Activated naive CD8-positive, alpha-beta T cell treated with anti-CD3 and anti-CD28 coated beads, Interleukin-2, amount 50 U/mL, for 24 hours (primary cell): ENCODE measurements at regions not wholly inside any gene's neighbourhood (a gene's known extent, or its start where the extent isn't known, plus 50 kb on each side); places are given as distances from the start of the nearest gene placed in this dataset.
A peak's percentile ranks its signal among the peaks of the same experiment; 100 is the strongest.
"Not testable (repeated sequence)": the region's sequence is repeated elsewhere in the genome, so short reads cannot be mapped to it uniquely, and the experiment has no call there.

Experiments
- ATAC-seq: fragments of 150-1000 bp; cut with Tn5 transposase; one replicate; pipeline ENCODE4 v1.10.0; 2021
- DNase-seq: peaks from one replicate; pipeline ENCODE4 v3.0.0; 2021
- H3K27ac Mint-ChIP-seq: one replicate; pipeline ENCODE4 v1.8.0; 2021; ENCODE audit warnings: mild to moderate bottlenecking, mixed read lengths
- H3K27me3 Mint-ChIP-seq: one replicate; pipeline ENCODE4 v1.8.0; 2021; ENCODE audit warnings: mixed read lengths
- H3K36me3 Mint-ChIP-seq: one replicate; pipeline ENCODE4 v1.8.0; 2021; ENCODE audit warnings: low read depth, mixed read lengths
- H3K4me1 Mint-ChIP-seq: one replicate; pipeline ENCODE4 v1.8.0; 2021; ENCODE audit warnings: mixed read lengths
- H3K4me3 Mint-ChIP-seq: one replicate; pipeline ENCODE4 v1.8.0; 2021; ENCODE audit warnings: mild to moderate bottlenecking, moderate library complexity, mixed read lengths
- H3K9me3 Mint-ChIP-seq: one replicate; pipeline ENCODE4 v1.8.0; 2021; ENCODE audit warnings: mixed read lengths

DNA sequence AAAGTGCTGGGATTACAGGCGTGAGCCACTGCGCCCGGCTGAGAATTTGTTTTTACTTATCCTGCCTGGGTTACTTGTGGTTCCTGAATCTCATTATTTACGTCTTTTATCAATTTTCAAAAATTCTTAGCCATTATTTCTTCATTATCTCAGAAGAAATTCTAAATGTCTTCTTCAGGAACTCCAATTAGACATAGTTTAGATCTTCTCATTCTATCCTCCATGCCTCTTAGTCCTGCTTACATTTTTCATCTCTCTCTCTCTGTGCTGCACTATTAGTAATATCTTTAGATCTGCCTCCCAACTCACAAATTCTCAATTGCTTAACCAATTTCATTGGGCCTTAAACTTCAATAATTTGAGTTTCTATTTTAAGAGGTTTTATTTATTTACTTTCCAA lies 124.4 kb upstream of the MRPS22 start:
- DNase-seq: no peak
- Mint-ChIP-seq H3K27me3 (peaks cover 6% of the 10 kb centered on the region), H3K4me1 (no peaks in the 10 kb centered on the region), H3K4me3 (no peak overlapping the region), H3K27ac (no peak overlapping the region), H3K36me3 (no peaks in the 10 kb centered on the region), H3K9me3 (no peaks in the 10 kb centered on the region)
- ATAC-seq: no peak

DNA sequence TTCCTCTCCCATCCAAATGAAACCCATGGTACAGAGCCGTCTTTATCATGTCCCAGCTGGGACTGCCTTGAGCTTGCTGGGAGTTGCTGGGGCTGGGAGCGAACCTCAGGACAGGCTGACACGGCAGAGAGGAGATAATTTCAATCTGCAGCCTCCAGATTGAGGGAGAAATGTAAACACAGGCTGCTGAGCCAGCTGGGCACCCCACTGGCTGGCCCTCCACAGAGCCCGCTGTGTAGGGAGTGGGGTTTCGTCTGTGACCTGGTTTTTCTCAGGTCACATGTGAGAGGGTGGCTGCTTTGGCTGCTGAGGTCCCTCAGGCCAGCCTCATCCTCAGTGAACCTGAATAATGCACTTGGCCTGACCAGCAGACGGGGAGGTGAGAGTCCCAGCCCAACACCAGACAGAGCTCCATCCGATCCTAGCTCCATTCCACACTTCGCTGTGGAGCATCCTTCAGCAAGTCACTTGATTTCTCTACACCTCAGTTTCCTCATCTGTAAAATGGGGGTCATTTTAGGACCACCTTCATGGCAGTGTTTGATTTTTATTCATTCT lies 121.6 kb upstream of the MRPS22 start:
- Mint-ChIP-seq H3K27ac (no peak overlapping the region), H3K36me3 (no peaks in the 10 kb centered on the region), H3K9me3 (no peaks in the 10 kb centered on the region), H3K4me3 (no peak overlapping the region), H3K4me1 (no peaks in the 10 kb centered on the region), H3K27me3 (peaks cover 6% of the 10 kb centered on the region)
- DNase-seq: no peak
- no peak for ATAC-seq

DNA sequence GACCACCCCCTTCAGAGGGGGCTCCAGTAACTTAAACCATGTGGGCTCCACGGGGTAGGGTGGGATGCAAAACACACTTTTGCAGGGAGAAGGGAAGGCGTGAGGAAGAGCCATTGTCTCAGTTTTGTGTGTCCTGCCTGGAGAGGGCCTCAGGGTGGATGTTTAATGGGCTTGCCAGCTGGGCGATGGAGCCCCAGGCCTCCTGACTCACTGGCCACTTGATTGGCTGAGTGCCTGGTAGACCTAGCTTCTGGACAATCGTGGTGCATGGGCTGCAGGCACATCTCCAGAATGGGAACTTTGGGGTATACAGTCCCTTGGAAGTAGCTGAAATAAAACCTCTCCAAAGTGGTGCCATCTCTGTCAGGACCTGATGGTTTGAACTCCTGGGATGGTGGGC lies 118.3 kb upstream of the MRPS22 start:
- no peaks in the 10 kb centered on the region for H3K4me1 Mint-ChIP-seq
- H3K4me3 Mint-ChIP-seq: no peak overlapping the region
- H3K9me3 Mint-ChIP-seq: no peaks in the 10 kb centered on the region
- DNase-seq (no peak), ATAC-seq (no peak)
- no peak overlapping the region for H3K27ac Mint-ChIP-seq
- peaks cover 6% of the 10 kb centered on the region for H3K27me3 Mint-ChIP-seq
- H3K36me3 Mint-ChIP-seq: no peaks in the 10 kb centered on the region

DNA sequence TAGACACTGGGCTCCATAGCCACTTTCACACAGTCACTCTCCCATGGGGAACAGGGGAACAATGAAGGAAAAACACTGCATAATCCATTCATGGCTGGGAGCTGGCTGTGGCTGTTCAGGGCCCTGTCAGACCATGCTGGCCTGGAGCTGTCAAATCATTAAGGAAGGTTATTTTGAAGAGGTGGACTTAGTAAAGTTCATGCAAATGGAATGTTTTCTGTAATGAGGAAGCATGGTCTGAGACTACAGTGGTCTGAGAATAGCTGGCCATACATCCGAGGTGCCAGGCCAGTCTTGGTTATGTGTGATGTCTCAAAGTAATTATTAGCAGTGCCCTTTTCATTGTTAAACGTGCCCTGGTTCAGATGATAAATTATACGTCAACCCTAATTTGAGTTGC lies 117.1 kb upstream of the MRPS22 start:
- ATAC-seq: no peak
- Mint-ChIP-seq H3K9me3 (no peaks in the 10 kb centered on the region), H3K27me3 (peaks cover 2% of the 10 kb centered on the region), H3K4me3 (no peak overlapping the region), H3K36me3 (no peaks in the 10 kb centered on the region), H3K4me1 (no peaks in the 10 kb centered on the region), H3K27ac (no peak overlapping the region)
- no peak for DNase-seq

DNA sequence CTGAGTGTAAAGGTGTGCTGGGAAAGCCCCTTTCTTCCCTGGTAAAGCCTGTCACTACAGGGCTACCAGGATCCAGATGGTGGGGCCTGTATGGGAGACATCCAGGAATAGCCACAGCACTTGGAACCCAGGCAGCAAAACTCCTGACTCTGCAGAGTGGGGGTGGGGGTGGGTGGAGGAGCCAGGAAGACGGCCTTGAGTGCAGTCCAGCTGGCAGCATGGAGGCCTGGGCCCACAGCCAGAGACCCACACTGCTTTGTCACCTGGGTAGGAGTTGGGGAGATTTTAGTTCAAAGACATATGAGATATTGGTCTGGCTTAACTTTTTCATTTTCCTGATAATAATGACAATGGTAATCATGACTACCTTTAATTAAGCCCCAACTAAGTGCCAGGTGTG lies 116.7 kb upstream of the MRPS22 start:
- no peak for DNase-seq
- Mint-ChIP-seq H3K36me3 (no peaks in the 10 kb centered on the region), H3K4me1 (no peaks in the 10 kb centered on the region), H3K27ac (no peak overlapping the region), H3K4me3 (no peak overlapping the region), H3K9me3 (no peaks in the 10 kb centered on the region), H3K27me3 (peaks cover 2% of the 10 kb centered on the region)
- ATAC-seq: no peak

DNA sequence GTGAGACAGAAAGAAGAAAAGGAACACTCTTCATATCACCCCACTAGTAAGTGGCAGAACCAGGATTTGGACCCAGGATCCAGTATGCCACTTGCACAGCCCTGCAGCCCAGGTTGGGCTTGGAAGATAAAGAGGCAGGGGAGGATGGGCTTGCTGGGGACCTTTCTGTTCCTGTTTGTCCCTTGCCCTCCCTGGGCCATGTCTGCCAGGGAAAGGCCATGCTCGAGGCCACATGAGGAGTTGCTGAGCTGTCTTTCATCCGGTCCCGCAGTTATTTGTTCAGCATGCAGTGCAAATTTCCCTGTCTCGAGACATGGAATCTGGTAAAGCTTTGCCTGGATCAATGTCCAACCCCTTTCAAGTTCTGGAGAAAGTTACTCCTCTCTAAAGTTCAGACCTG lies 116.0 kb upstream of the MRPS22 start:
- Mint-ChIP-seq H3K9me3 (no peaks in the 10 kb centered on the region), H3K27me3 (peaks cover 1% of the 10 kb centered on the region), H3K27ac (no peak overlapping the region), H3K4me1 (no peaks in the 10 kb centered on the region), H3K4me3 (no peak overlapping the region), H3K36me3 (no peaks in the 10 kb centered on the region)
- ATAC-seq (no peak), DNase-seq (no peak)

DNA sequence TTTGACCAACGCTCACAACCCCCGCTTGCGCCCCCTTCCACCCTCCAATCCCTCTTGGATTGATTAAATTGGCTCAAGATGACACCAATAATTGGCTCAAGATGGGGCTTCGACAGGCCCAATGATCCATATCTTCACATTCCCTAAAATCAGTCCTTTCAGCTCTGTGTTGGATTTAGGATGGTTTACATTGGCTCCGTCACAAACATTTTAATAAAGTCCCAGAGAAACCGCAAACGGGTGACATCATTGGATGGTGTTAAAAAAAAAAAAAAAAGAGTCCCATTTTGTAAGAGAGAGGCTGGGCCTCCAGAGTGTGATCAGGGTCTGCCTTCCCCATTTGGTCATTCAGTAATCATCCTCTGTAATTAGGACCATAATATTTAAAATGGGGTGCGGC lies 113.4 kb upstream of the MRPS22 start:
- Mint-ChIP-seq H3K4me1 (no peaks in the 10 kb centered on the region), H3K4me3 (no peak overlapping the region), H3K36me3 (no peaks in the 10 kb centered on the region), H3K27ac (no peak overlapping the region), H3K27me3 (no peaks in the 10 kb centered on the region), H3K9me3 (no peaks in the 10 kb centered on the region)
- DNase-seq (no peak), ATAC-seq (no peak)

DNA sequence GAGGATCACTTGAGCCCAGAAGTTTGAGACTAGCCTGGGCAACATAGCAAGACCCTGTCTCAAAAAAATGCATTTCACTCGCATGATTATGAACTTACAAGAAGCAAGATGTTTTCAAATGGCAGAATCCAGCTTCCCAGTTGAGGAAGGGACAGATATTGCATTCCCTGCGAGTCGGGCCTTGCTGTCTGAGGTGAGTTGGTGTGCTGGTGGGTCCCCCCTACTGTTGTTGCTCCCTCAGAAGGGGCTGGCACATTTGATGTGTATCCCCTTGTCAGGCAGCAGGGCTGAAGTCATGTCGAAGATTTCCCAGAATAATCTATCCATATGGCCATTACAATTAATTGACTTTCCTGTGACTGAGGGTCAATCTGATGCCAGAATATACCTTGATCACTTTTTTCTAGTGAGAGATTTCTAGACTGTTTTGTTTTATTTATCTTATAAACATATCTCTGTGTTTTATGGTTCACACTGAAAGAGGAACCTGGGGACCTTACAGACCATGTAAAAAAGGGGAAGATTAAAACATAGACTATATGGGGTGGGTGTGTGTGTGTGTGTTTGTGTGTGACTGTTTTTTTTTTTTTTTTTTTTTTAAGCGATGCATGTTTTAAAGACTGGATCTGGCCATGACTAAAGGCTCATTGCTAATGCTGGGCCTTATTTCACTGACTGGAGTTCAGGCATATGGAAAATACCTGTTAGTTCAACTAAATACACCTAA lies 112.1 kb upstream of the MRPS22 start:
- Mint-ChIP-seq H3K4me3 (no peak overlapping the region), H3K4me1 (peaks cover 2% of the 10 kb centered on the region), H3K27ac (no peak overlapping the region), H3K9me3 (no peaks in the 10 kb centered on the region), H3K27me3 (no peaks in the 10 kb centered on the region), H3K36me3 (no peaks in the 10 kb centered on the region)
- DNase-seq (no peak), ATAC-seq (no peak)

DNA sequence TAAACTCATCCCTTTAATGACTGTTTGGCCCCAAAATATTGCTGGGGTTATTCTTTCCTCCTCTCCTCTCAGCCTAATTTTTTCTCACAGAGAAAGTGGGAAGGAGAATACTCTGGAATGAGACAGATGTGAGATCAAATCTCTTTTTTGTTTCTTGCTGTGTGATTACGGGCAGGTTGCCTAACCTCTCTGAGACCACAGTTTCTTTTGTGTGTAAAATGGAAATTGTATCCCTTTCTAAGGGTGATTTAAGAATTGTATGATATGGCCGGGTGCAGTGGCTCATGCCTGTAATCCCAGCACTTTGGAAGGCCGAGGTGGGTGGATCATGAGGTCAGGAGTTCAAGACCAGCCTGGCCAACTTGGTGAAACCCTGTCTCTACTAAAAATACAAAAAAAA lies 111.5 kb upstream of the MRPS22 start:
- H3K4me1 Mint-ChIP-seq, H3K36me3 Mint-ChIP-seq, DNase-seq, H3K27me3 Mint-ChIP-seq, H3K9me3 Mint-ChIP-seq, H3K27ac Mint-ChIP-seq, H3K4me3 Mint-ChIP-seq, ATAC-seq: not testable (repeated sequence)

DNA sequence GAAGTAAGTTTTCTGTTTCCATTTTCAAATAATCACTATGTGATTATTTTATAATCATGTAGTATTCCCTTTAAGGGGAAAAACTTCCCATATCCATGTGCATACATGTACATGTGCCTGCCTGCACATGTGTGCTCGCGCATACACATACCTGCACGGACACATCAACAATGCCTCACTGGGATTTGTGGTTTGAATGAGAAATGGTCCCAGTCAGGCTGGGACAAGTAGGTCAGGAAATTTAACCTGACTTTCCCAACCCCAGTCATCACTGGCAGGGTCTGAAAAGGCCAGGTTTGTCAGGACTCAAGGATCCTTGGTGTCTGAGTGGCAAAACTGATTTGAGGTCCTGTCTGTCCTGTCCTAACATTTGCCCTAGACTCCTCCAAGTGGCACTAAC lies 109.3 kb upstream of the MRPS22 start:
- DNase-seq: no peak
- peaks cover 2% of the 10 kb centered on the region for H3K4me1 Mint-ChIP-seq
- H3K27ac Mint-ChIP-seq: no peak overlapping the region
- H3K27me3 Mint-ChIP-seq: peaks cover 4% of the 10 kb centered on the region
- no peak overlapping the region for H3K4me3 Mint-ChIP-seq
- H3K36me3 Mint-ChIP-seq: no peaks in the 10 kb centered on the region
- H3K9me3 Mint-ChIP-seq: no peaks in the 10 kb centered on the region
- no peak for ATAC-seq

DNA sequence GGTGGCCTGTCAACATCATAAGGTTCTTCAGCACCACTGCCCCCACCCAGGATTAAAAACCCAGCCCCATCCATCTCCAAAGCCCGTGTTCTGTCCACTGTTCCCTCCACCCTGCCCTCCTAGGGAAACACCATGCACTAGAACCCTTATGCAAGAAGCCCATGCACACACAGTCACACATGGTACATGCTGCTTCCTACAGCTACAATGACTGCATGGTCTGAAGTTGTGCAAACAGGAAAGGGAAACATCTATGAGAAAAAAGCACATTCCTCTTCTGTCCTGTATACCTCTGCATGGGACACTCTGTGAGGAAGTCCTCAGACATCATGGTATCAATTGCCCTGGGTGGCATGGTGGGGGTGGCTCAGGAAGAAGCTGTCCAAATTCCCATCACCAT lies 108.6 kb upstream of the MRPS22 start:
- Mint-ChIP-seq H3K4me1 (peaks cover 2% of the 10 kb centered on the region), H3K27ac (no peak overlapping the region), H3K9me3 (no peaks in the 10 kb centered on the region), H3K4me3 (no peak overlapping the region), H3K36me3 (no peaks in the 10 kb centered on the region), H3K27me3 (peaks cover 7% of the 10 kb centered on the region)
- ATAC-seq: no peak
- no peak for DNase-seq

DNA sequence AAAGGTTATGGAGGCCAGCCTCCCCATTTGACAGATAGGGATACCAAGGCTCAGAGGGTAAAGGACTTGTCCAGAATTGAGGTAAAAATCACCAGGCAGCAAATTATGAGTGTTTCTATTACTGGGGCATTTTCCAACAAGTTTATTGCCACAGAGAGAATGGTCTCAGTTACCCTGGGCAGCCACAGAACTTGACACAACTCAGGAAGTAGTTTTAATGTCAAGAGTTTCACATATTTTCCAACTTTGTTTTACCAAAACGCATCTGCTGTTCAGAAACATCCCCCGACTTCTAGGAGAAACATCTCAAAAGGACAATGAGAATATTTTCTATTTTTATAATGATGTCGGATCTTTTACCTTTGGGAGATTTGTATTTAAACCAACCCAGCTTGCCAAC lies 107.5 kb upstream of the MRPS22 start:
- Mint-ChIP-seq H3K36me3 (no peaks in the 10 kb centered on the region), H3K4me3 (no peak overlapping the region), H3K27me3 (peaks cover 7% of the 10 kb centered on the region), H3K27ac (peak overlapping the region; percentile 17), H3K4me1 (peaks cover 2% of the 10 kb centered on the region), H3K9me3 (no peaks in the 10 kb centered on the region)
- no peak for DNase-seq
- ATAC-seq: no peak

DNA sequence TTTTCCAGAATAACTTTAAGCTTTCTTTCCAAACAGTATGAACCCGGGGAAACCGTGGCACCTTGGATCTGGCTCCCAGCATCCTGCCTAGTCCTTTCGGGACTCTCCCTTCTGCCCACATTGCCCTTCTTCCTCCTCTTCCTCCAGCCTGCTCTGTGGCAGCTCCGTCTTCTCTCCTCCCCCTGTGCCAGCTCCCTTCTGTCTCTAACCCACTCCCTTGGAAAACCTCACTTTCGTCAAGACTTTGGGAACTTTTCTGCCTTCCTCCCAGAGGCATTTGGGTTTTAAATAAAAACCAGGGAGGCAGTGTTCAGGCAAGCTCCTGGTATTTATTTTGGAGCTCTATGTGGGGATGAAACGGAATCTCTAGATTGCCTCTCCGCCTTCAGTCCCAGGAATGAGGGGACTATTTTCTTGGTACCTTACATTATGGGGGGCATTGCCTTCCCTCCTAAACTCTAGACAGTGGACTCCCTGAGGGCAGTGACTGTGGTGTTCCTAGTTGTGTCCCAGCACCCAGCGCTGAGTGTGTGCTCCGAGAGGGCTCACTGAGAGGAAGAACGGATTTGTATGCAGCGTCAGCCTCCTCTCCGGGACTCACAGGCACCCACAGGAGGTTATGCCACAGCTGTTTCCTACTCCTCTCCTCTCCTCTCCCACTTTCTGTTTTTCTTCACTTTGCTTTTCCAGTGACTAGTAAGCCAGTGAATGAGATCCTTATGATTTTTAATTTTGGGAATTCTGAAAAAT lies 105.4 kb upstream of the MRPS22 start:
- no peak overlapping the region for H3K27ac Mint-ChIP-seq
- no peaks in the 10 kb centered on the region for H3K36me3 Mint-ChIP-seq
- H3K27me3 Mint-ChIP-seq: peaks cover 10% of the 10 kb centered on the region

DNA sequence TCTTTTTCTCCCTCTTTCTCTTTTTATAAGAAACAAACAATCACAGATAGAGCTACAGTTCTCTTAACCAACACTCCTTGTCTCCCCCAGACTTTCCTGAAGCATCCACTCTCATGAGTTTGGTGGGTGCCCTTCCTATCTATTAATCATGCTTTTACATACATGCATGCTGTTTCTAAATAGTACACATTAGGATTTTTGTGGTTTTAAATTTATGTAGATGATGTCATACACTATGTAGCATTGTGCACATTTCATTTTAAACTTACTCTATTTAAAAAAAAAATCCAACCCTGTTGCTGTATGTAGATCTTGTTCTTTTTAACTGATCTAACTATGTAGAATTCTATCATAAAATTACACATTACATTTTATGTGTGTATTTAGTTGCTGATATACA lies 104.3 kb upstream of the MRPS22 start:
- peaks cover 15% of the 10 kb centered on the region for H3K27me3 Mint-ChIP-seq
- no peak overlapping the region for H3K4me3 Mint-ChIP-seq
- H3K36me3 Mint-ChIP-seq: no peaks in the 10 kb centered on the region
- no peak overlapping the region for H3K27ac Mint-ChIP-seq
- H3K9me3 Mint-ChIP-seq: no peaks in the 10 kb centered on the region
- DNase-seq (no peak), ATAC-seq (no peak)
- peaks cover 2% of the 10 kb centered on the region for H3K4me1 Mint-ChIP-seq

More for the DNA sequence above, 105.4 kb upstream of the MRPS22 start:
- ATAC-seq: no peak
- Mint-ChIP-seq H3K4me1 (peaks cover 2% of the 10 kb centered on the region), H3K9me3 (no peaks in the 10 kb centered on the region), H3K4me3 (no peak overlapping the region)
- no peak for DNase-seq

DNA sequence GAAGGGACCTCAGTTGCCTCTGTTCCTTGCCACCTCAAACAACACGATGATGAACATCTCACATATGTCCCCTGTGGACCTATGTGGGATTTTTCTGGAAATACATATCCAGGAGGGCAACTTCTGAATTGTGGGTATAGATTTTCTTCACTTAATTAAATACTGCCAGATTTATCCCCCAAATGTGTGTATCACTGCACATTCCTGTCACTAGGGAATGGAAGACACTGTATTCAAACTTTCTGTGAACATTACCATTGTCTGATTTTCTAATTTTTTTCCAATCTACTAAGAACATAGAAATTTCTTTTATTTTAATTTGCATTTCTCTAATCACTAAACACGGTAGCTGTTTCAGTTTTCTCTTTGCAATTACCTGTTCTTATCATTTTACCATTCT lies 102.0 kb upstream of the MRPS22 start:
- H3K27ac Mint-ChIP-seq: no peak overlapping the region
- H3K4me1 Mint-ChIP-seq: no peaks in the 10 kb centered on the region
- peaks cover 22% of the 10 kb centered on the region for H3K27me3 Mint-ChIP-seq
- DNase-seq: no peak
- H3K9me3 Mint-ChIP-seq: no peaks in the 10 kb centered on the region
- H3K4me3 Mint-ChIP-seq: no peak overlapping the region
- no peaks in the 10 kb centered on the region for H3K36me3 Mint-ChIP-seq
- no peak for ATAC-seq
